IMR-90 (cell line): ENCODE measurements at regions not wholly inside any gene's neighbourhood (a gene's known extent, or its start where the extent isn't known, plus 50 kb on each side); places are given as distances from the start of the nearest gene placed in this dataset.

Source experiments
- ATAC-seq: fragments of 200-7000 bp; cut with Tn5 transposase; 2 replicates; pipeline ENCODE4 v1.9.1; 2020; ENCODE audit warnings: low read depth, mild to moderate bottlenecking, moderate library complexity
- BruUV-seq: library from RNA; stranded (reverse); fragments of 400-500 nt; replicated peaks from 2 replicates; lab custom pipeline; 2021; lab: Mats Ljungman, UMichigan
- CTCF ChIA-PET: fragments of 300-600 bp; formaldehyde crosslinking; extraction: SDS; loops from one replicate; lab custom pipeline; 2021; ENCODE audit warnings: antibody characterized with exemption; lab: Yijun Ruan, JAX
- POLR2A ChIA-PET: fragments of 300-600 bp; sonication (Branson Sonifier 250); formaldehyde crosslinking; loops from one replicate; lab custom pipeline; 2022; ENCODE audit warnings: antibody characterized with exemption; ENCODE audit not compliant: unreplicated experiment; lab: Charles Lee
- DNase-seq: peaks from one replicate; pipeline ENCODE4 v3.0.0; 2013
- H2AFZ ChIP-seq: replicated peaks from 2 replicates; pipeline ENCODE3; 2013; ENCODE audit warnings: low read length, mild to moderate bottlenecking; ENCODE audit not compliant: poor library complexity
- H2AK5ac ChIP-seq: 2 replicates; pipeline ENCODE4 v1.6.1; 2013; ENCODE audit warnings: low read depth, low read length, inconsistent platforms
- H2AK9ac ChIP-seq: replicated peaks from 2 replicates; pipeline ENCODE3; 2013; ENCODE audit warnings: mild to moderate bottlenecking, low read depth, low read length, moderate library complexity; ENCODE audit not compliant: poor library complexity
- H2BK120ac ChIP-seq: 2 replicates; pipeline ENCODE4 v1.6.1; 2013; ENCODE audit warnings: low read depth, low read length, inconsistent platforms
- H2BK15ac ChIP-seq: 3 replicates; pipeline ENCODE4 v1.6.1; 2013; ENCODE audit warnings: low read depth, low read length, inconsistent platforms
- H2BK20ac ChIP-seq: 2 replicates; pipeline ENCODE4 v1.6.1; 2013; ENCODE audit warnings: low read depth, mild to moderate bottlenecking, inconsistent platforms, low read length, moderate library complexity
- H2BK5ac ChIP-seq: 2 replicates; pipeline ENCODE4 v1.6.1; 2013; ENCODE audit warnings: mild to moderate bottlenecking, low read depth, low read length, inconsistent platforms; ENCODE audit not compliant: poor library complexity, severe bottlenecking
- H3K14ac ChIP-seq: replicated peaks from 2 replicates; pipeline ENCODE4 v1.6.1; 2013; ENCODE audit warnings: low read depth, low read length, inconsistent platforms
- H3K18ac ChIP-seq: 2 replicates; pipeline ENCODE4 v1.6.1; 2013; ENCODE audit warnings: low read depth, low read length, control low read depth
- H3K23ac ChIP-seq: 2 replicates; pipeline ENCODE4 v1.6.1; 2013; ENCODE audit warnings: low read depth, low read length, inconsistent platforms
- H3K27ac ChIP-seq: 2 replicates; pipeline ENCODE4 v1.5.1; 2013; ENCODE audit warnings: mild to moderate bottlenecking, control low read depth, low read length; ENCODE audit not compliant: insufficient read depth
- H3K27me3 ChIP-seq: 2 replicates; pipeline ENCODE4 v1.6.1; 2013; ENCODE audit warnings: low read length; ENCODE audit not compliant: control insufficient read depth, insufficient read depth
- H3K36me3 ChIP-seq: 2 replicates; pipeline ENCODE4 v1.6.1; 2013; ENCODE audit warnings: low read length, mixed read lengths; ENCODE audit not compliant: control insufficient read depth, insufficient read depth
- H3K4ac ChIP-seq: 2 replicates; pipeline ENCODE4 v1.6.1; 2013; ENCODE audit warnings: low read depth, low read length, inconsistent platforms
- H3K4me1 ChIP-seq: 2 replicates; pipeline ENCODE4 v1.6.1; 2013; ENCODE audit warnings: low read length, mixed read lengths; ENCODE audit not compliant: control insufficient read depth, insufficient read depth
- H3K4me2 ChIP-seq: 2 replicates; pipeline ENCODE4 v1.6.1; 2013; ENCODE audit warnings: low read depth, mild to moderate bottlenecking, control low read depth, low read length, moderate library complexity
- H3K4me3 ChIP-seq: 2 replicates; pipeline ENCODE4 v1.5.1; 2013; ENCODE audit warnings: low read depth, mild to moderate bottlenecking, control low read depth, low read length, moderate library complexity; ENCODE audit not compliant: insufficient read depth
- H3K56ac ChIP-seq: 2 replicates; pipeline ENCODE4 v1.6.1; 2013; ENCODE audit warnings: low read length, inconsistent platforms; ENCODE audit not compliant: insufficient read depth; ENCODE audit errors: extremely low read depth
- H3K79me1 ChIP-seq, 2 experiments: 2 replicates each; pipeline ENCODE4 v1.6.1; 2013; ENCODE audit warnings: low read length in 2 of 2, inconsistent platforms in 1 of 2, low read depth in 1 of 2
- H3K9ac ChIP-seq: 2 replicates; pipeline ENCODE4 v1.6.1; 2013; ENCODE audit warnings: low read depth, low read length, control low read depth
- H3K9me1 ChIP-seq: 2 replicates; pipeline ENCODE4 v1.6.1; 2013; ENCODE audit warnings: low read length, inconsistent platforms; ENCODE audit not compliant: insufficient read depth
- H3K9me3 ChIP-seq: 2 replicates; pipeline ENCODE4 v1.6.1; 2013; ENCODE audit warnings: low read length; ENCODE audit not compliant: control insufficient read depth, insufficient read depth
- H4K20me1 ChIP-seq: 2 replicates; pipeline ENCODE4 v1.6.1; 2013; ENCODE audit warnings: low read length, inconsistent platforms; ENCODE audit not compliant: insufficient read depth
- H4K5ac ChIP-seq: 2 replicates; pipeline ENCODE4 v1.6.1; 2013; ENCODE audit warnings: mild to moderate bottlenecking, low read depth, low read length, control low read depth
- H4K8ac ChIP-seq, 2 experiments: 2 replicates each; pipeline ENCODE4 v1.6.1; 2013; ENCODE audit warnings: low read depth in 2 of 2, low read length in 2 of 2, control low read depth in 1 of 2, inconsistent platforms in 1 of 2
- H4K91ac ChIP-seq: 2 replicates; pipeline ENCODE4 v1.6.1; 2013; ENCODE audit warnings: low read depth, low read length, inconsistent platforms; ENCODE audit not compliant: insufficient read depth
- MXI1 ChIP-seq: IDR thresholded peaks from 2 replicates; pipeline ENCODE4 v1.6.1; 2012; ENCODE audit warnings: low read depth, mild to moderate bottlenecking, low read length, moderate library complexity, borderline replicate concordance
- RCOR1 ChIP-seq: IDR thresholded peaks from 2 replicates; pipeline ENCODE4 v1.6.1; 2012; ENCODE audit warnings: mild to moderate bottlenecking, low read length, improper control_type of control experiment; ENCODE audit not compliant: insufficient replicate concordance
- WGBS, 2 experiments: methylation state at CpG; one replicate each; pipeline versions ENCODE4 v1.1.5 to v1.1.7; 2013; ENCODE audit warnings: missing lambda C conversion rate in 2 of 2; ENCODE audit not compliant: insufficient read length in 1 of 2; ENCODE audit errors: extremely low coverage in 2 of 2; 5-methylcytosine and 5-hydroxymethylcytosine counted together
- dilution Hi-C: fragments of 300-500 bp; cut with HindIII; formaldehyde crosslinking; loops from one replicate; pipeline ENCODE4 v1.14.3; 2018; ENCODE audit warnings: low sequenced_read_pairs; ENCODE audit not compliant: unreplicated experiment
- in situ Hi-C: fragments of 300-500 bp; cut with MboI; formaldehyde crosslinking; loops from 3 replicates; pipeline ENCODE4 v1.14.3; 2019; ENCODE audit warnings: low sequenced_read_pairs, inconsistent platforms, mixed read lengths
- intact Hi-C: fragments of 100-400 bp; cut with micrococcal nuclease; formaldehyde crosslinking; loops from 2 replicates; pipeline ENCODE4 v1.10.0; 2022

- Histone ChIP-seq H2BK120ac (no peak overlapping the region), H3K4ac (no peak overlapping the region), H3K4me3 (no peak overlapping the region), H3K36me3 (no peaks in the 10 kb centered on the region), H3K4me1 (no peaks in the 10 kb centered on the region), H3K14ac (no peak overlapping the region), H4K20me1 (no peaks in the 10 kb centered on the region), H2AFZ (no peak overlapping the region), H3K9ac (no peak overlapping the region), H4K5ac (no peak overlapping the region), H3K56ac (no peak overlapping the region), H2BK20ac (no peak overlapping the region), H2AK5ac (no peak overlapping the region), H2BK5ac (no peak overlapping the region), H4K91ac (no peak overlapping the region), H3K27ac (no peak overlapping the region), H3K79me1 (no peaks in the 10 kb centered on the region), H3K18ac (no peak overlapping the region), H4K8ac (no peak overlapping the region), H3K23ac (no peak overlapping the region), H2AK9ac (no peak overlapping the region), H3K27me3 (no peaks in the 10 kb centered on the region), H3K4me2 (no peak overlapping the region), H2BK15ac (no peak overlapping the region), H3K9me3 (peaks cover 4% of the 10 kb centered on the region; the same call in 1 of the 2 replicates), H3K9me1 (no peaks in the 10 kb centered on the region)
- dilution Hi-C loops, result no loop called here
- TF ChIP-seq MXI1 (no peak), RCOR1 (no peak)
- ChIA-PET POLR2A (no interaction called here), CTCF (interaction anchor here (1.3 kb wide), 1 partner anchor 8 kb away, joined by 11 read pairs; no protein-coding TSS in a partner anchor)
- 61% methylated on average over 2 of the region's 8 CpGs; no CpG with 5 or more reads in 1 of the 2 experiments for WGBS, 2 experiments
- ATAC-seq (no peak), DNase-seq (no peak)
- in situ Hi-C loops, result loop anchor here (25.0 kb wide), 1 partner anchor 425 kb away; no protein-coding TSS in a partner anchor
- BruUV-seq, result no TSS peak
- intact Hi-C loops, result no loop called here
Measured at GRCh38 chr7:98737176-98737575, 120.1 kb downstream of the NPTX2 start.
